ENCODE measurements at regions not wholly inside any gene's neighbourhood (a gene's known extent, or its start where the extent isn't known, plus 50 kb on each side); places are given as distances from the start of the nearest gene placed in this dataset.

GRCh38 chr16:29317269-29317668 lies 89.2 kb downstream of the NPIPB11 start:
- CTCF ChIA-PET: interaction anchor here (0.6 kb wide), 1 partner anchor 468 kb away, joined by 3 read pairs; no protein-coding TSS in a partner anchor
- ATAC-seq (no peak), FAIRE-seq (no peak), DNase-seq (ENCODE audit: low read depth, low spot score) (no peak)
- Histone ChIP-seq H4K20me1 (ENCODE audit: control insufficient read depth, insufficient read depth) (no peaks in the 10 kb centered on the region), H3K27ac (ENCODE audit: control insufficient read depth, insufficient read depth) (no peak overlapping the region), H3K4me1 (ENCODE audit: control insufficient read depth, insufficient read depth, low read length) (no peaks in the 10 kb centered on the region), H2AFZ (ENCODE audit: control insufficient read depth, low read depth, low read length) (no peak overlapping the region), H3K4me2 (ENCODE audit: control insufficient read depth, insufficient read depth) (no peak overlapping the region), H3K79me2 (ENCODE audit: control insufficient read depth, insufficient read depth, low read length) (no peaks in the 10 kb centered on the region), H3K27me3 (replicated peaks in 1 of 2; ENCODE audit: control insufficient read depth in 2 of 2, insufficient read depth in 2 of 2, low read length in 1 of 2) (no peaks in the 10 kb centered on the region), H3K36me3 (ENCODE audit: control insufficient read depth in 2 of 2, insufficient read depth in 2 of 2, low read length in 1 of 2) (no peaks in the 10 kb centered on the region), H3K9me3 (replicated peaks; ENCODE audit: control insufficient read depth, insufficient read depth, low read length) (no peaks in the 10 kb centered on the region), H3K4me3 (no peak overlapping the region), H3K9ac (ENCODE audit: control insufficient read depth, insufficient read depth, low read length) (no peak overlapping the region)
- RAD21 ChIA-PET (ENCODE audit: unreplicated experiment): no interaction called here
- 62% methylated on average over 11 of the region's 13 CpGs for WGBS (ENCODE audit: insufficient coverage, insufficient replicate concordance, low lambda C conversion rate, missing lambda C conversion rate)
- TF ChIP-seq IRF4 (IDR thresholded peaks at IDR 0.05; ENCODE audit: low read depth, low read length): no peak
- no TSS peak for BruUV-seq (replicated peaks)
- SMC1A ChIA-PET (ENCODE audit: uncharacterized antibody, unreplicated experiment): no interaction called here
- intact Hi-C loops (cut with micrococcal nuclease; ENCODE audit: unreplicated experiment): no loop called here
- POLR2A ChIA-PET: no interaction called here
- in situ Hi-C loops (cut with MboI): no loop called here

- no peak overlapping the region for H2AFZ ChIP-seq (ENCODE audit: control insufficient read depth, low read depth, low read length)
- no peaks in the 10 kb centered on the region for H3K36me3 ChIP-seq (ENCODE audit: control insufficient read depth in 2 of 2, insufficient read depth in 2 of 2, low read length in 1 of 2)
- no peaks in the 10 kb centered on the region for H4K20me1 ChIP-seq (ENCODE audit: control insufficient read depth, insufficient read depth)
- 57% methylated on average over 12 of the region's 12 CpGs for WGBS (ENCODE audit: insufficient coverage, insufficient replicate concordance, low lambda C conversion rate, missing lambda C conversion rate)
- H3K27ac ChIP-seq (ENCODE audit: control insufficient read depth, insufficient read depth): no peak overlapping the region
- SMC1A ChIA-PET (ENCODE audit: uncharacterized antibody, unreplicated experiment): no interaction called here
- no peaks in the 10 kb centered on the region for H3K4me1 ChIP-seq (ENCODE audit: control insufficient read depth, insufficient read depth, low read length)
- H3K27me3 ChIP-seq (replicated peaks in 1 of 2; ENCODE audit: control insufficient read depth in 2 of 2, insufficient read depth in 2 of 2, low read length in 1 of 2): no peaks in the 10 kb centered on the region
- FAIRE-seq (no peak), ATAC-seq (no peak), DNase-seq (ENCODE audit: low read depth, low spot score) (no peak)
- H3K9me3 ChIP-seq (replicated peaks; ENCODE audit: control insufficient read depth, insufficient read depth, low read length): no peaks in the 10 kb centered on the region
- RAD21 ChIA-PET (ENCODE audit: unreplicated experiment): no interaction called here
- H3K4me3 ChIP-seq: no peak overlapping the region
- no TSS peak for BruUV-seq (replicated peaks)
- intact Hi-C loops (cut with micrococcal nuclease; ENCODE audit: unreplicated experiment): no loop called here
- CTCF ChIA-PET: interaction anchor here (0.6 kb wide), 1 partner anchor 468 kb away, joined by 3 read pairs; no protein-coding TSS in a partner anchor
- in situ Hi-C loops (cut with MboI): no loop called here
- no peak overlapping the region for H3K4me2 ChIP-seq (ENCODE audit: control insufficient read depth, insufficient read depth)
- no peaks in the 10 kb centered on the region for H3K79me2 ChIP-seq (ENCODE audit: control insufficient read depth, insufficient read depth, low read length)
- POLR2A ChIA-PET: no interaction called here
- no peak overlapping the region for H3K9ac ChIP-seq (ENCODE audit: control insufficient read depth, insufficient read depth, low read length)
- TF ChIP-seq KAT2A (conservative IDR thresholded peaks at IDR 0.05; ENCODE audit: control insufficient read depth, low read depth, low read length): no peak
- TF ChIP-seq, protein P1, sequence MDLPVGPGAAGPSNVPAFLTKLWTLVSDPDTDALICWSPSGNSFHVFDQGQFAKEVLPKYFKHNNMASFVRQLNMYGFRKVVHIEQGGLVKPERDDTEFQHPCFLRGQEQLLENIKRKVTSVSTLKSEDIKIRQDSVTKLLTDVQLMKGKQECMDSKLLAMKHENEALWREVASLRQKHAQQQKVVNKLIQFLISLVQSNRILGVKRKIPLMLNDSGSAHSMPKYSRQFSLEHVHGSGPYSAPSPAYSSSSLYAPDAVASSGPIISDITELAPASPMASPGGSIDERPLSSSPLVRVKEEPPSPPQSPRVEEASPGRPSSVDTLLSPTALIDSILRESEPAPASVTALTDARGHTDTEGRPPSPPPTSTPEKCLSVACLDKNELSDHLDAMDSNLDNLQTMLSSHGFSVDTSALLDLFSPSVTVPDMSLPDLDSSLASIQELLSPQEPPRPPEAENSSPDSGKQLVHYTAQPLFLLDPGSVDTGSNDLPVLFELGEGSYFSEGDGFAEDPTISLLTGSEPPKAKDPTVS (IDR thresholded peaks at IDR 0.05; ENCODE audit: low read depth, low read length): no peak
- TF ChIP-seq, protein P2, sequence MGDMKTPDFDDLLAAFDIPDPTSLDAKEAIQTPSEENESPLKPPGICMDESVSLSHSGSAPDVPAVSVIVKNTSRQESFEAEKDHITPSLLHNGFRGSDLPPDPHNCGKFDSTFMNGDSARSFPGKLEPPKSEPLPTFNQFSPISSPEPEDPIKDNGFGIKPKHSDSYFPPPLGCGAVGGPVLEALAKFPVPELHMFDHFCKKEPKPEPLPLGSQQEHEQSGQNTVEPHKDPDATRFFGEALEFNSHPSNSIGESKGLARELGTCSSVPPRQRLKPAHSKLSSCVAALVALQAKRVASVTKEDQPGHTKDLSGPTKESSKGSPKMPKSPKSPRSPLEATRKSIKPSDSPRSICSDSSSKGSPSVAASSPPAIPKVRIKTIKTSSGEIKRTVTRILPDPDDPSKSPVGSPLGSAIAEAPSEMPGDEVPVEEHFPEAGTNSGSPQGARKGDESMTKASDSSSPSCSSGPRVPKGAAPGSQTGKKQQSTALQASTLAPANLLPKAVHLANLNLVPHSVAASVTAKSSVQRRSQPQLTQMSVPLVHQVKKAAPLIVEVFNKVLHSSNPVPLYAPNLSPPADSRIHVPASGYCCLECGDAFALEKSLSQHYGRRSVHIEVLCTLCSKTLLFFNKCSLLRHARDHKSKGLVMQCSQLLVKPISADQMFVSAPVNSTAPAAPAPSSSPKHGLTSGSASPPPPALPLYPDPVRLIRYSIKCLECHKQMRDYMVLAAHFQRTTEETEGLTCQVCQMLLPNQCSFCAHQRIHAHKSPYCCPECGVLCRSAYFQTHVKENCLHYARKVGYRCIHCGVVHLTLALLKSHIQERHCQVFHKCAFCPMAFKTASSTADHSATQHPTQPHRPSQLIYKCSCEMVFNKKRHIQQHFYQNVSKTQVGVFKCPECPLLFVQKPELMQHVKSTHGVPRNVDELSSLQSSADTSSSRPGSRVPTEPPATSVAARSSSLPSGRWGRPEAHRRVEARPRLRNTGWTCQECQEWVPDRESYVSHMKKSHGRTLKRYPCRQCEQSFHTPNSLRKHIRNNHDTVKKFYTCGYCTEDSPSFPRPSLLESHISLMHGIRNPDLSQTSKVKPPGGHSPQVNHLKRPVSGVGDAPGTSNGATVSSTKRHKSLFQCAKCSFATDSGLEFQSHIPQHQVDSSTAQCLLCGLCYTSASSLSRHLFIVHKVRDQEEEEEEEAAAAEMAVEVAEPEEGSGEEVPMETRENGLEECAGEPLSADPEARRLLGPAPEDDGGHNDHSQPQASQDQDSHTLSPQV (IDR thresholded peaks at IDR 0.05): no peak
- no peak for TF ChIP-seq HCFC1 (IDR thresholded peaks at IDR 0.05; ENCODE audit: low read length)
- TF ChIP-seq, protein P3, sequence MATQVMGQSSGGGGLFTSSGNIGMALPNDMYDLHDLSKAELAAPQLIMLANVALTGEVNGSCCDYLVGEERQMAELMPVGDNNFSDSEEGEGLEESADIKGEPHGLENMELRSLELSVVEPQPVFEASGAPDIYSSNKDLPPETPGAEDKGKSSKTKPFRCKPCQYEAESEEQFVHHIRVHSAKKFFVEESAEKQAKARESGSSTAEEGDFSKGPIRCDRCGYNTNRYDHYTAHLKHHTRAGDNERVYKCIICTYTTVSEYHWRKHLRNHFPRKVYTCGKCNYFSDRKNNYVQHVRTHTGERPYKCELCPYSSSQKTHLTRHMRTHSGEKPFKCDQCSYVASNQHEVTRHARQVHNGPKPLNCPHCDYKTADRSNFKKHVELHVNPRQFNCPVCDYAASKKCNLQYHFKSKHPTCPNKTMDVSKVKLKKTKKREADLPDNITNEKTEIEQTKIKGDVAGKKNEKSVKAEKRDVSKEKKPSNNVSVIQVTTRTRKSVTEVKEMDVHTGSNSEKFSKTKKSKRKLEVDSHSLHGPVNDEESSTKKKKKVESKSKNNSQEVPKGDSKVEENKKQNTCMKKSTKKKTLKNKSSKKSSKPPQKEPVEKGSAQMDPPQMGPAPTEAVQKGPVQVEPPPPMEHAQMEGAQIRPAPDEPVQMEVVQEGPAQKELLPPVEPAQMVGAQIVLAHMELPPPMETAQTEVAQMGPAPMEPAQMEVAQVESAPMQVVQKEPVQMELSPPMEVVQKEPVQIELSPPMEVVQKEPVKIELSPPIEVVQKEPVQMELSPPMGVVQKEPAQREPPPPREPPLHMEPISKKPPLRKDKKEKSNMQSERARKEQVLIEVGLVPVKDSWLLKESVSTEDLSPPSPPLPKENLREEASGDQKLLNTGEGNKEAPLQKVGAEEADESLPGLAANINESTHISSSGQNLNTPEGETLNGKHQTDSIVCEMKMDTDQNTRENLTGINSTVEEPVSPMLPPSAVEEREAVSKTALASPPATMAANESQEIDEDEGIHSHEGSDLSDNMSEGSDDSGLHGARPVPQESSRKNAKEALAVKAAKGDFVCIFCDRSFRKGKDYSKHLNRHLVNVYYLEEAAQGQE (IDR thresholded peaks at IDR 0.05; ENCODE audit: low read depth, low read length): no peak
- TF ChIP-seq EP300 (IDR thresholded peaks at IDR 0.05; ENCODE audit: borderline replicate concordance in 1 of 2, control insufficient read depth in 1 of 2, low read depth in 2 of 2, low read length in 2 of 2): no peak
- no peak for TF ChIP-seq ZNF217 (IDR thresholded peaks at IDR 0.05)
These were observed 89.7 kb downstream of the NPIPB11 start for GRCh38 chr16:29316761-29317183.

Data from GM12878 (cell line).